Caco-2 (cell line): ENCODE measurements at regions not wholly inside any gene's neighbourhood (a gene's known extent, or its start where the extent isn't known, plus 50 kb on each side); places are given as distances from the start of the nearest gene placed in this dataset.

Source experiments
- BruUV-seq: library from RNA; stranded (reverse); fragments of 400-500 nt; replicated peaks from 2 replicates; lab custom pipeline; 2021; lab: Mats Ljungman, UMichigan
- CTCF ChIA-PET: fragments of 300-600 bp; sonication (Branson Sonifier 250); formaldehyde crosslinking; loops from one replicate; lab custom pipeline; 2022; ENCODE audit warnings: antibody characterized with exemption; lab: Charles Lee
- POLR2A ChIA-PET: fragments of 300-600 bp; sonication (Branson Sonifier 250); formaldehyde crosslinking; loops from one replicate; lab custom pipeline; 2022; ENCODE audit warnings: antibody characterized with exemption; lab: Charles Lee
- DNase-seq, 2 experiments: peaks; one replicate each; pipeline versions ENCODE4 v3.0.0 to v3.0.0-alpha.2; 2020 to 2022
- H3K27me3 ChIP-seq: replicated peaks from 2 replicates; pipeline ENCODE4 v1.6.0; 2011; ENCODE audit warnings: low read length; ENCODE audit not compliant: control insufficient read depth, insufficient read depth
- H3K36me3 ChIP-seq: 2 replicates; pipeline ENCODE4 v1.5.1; 2011; ENCODE audit warnings: low read length; ENCODE audit not compliant: control insufficient read depth, insufficient read depth
- H3K4me1 ChIP-seq: fragments of 250-450 bp; sonication (Bioruptor Pico); 2 replicates; pipeline ENCODE4 v1.5.1; 2020; ENCODE audit warnings: mild to moderate bottlenecking
- H3K4me3 ChIP-seq: 2 replicates; pipeline ENCODE4 v1.5.1; 2011; ENCODE audit warnings: low read depth, mild to moderate bottlenecking, control low read depth, low read length
- H3K9me3 ChIP-seq: fragments of 250-450 bp; sonication (Bioruptor Pico); 2 replicates; pipeline ENCODE4 v1.5.1; 2020; ENCODE audit warnings: mild to moderate bottlenecking, moderate library complexity
- H3K27ac Mint-ChIP-seq: one replicate; pipeline ENCODE4 v1.8.0; 2022; ENCODE audit warnings: mixed read lengths; ENCODE audit not compliant: unreplicated experiment
- H3K27me3 Mint-ChIP-seq: one replicate; pipeline ENCODE4 v1.8.0; 2022; ENCODE audit warnings: mixed read lengths; ENCODE audit not compliant: insufficient read depth, unreplicated experiment
- H3K36me3 Mint-ChIP-seq: one replicate; pipeline ENCODE4 v1.8.0; 2022; ENCODE audit warnings: mild to moderate bottlenecking, mixed read lengths; ENCODE audit not compliant: insufficient read depth, unreplicated experiment
- H3K4me1 Mint-ChIP-seq: one replicate; pipeline ENCODE4 v1.8.0; 2022; ENCODE audit warnings: low read depth, mixed read lengths; ENCODE audit not compliant: unreplicated experiment
- H3K4me3 Mint-ChIP-seq: one replicate; pipeline ENCODE4 v1.8.0; 2022; ENCODE audit warnings: mild to moderate bottlenecking, moderate library complexity, mixed read lengths; ENCODE audit not compliant: unreplicated experiment
- H3K9me3 Mint-ChIP-seq: one replicate; pipeline ENCODE4 v1.8.0; 2022; ENCODE audit warnings: mixed read lengths; ENCODE audit not compliant: unreplicated experiment
- intact Hi-C: fragments of 100-400 bp; cut with micrococcal nuclease; formaldehyde crosslinking; loops from one replicate; pipeline ENCODE4 v1.10.0; 2022; ENCODE audit not compliant: unreplicated experiment
- TF ChIP-seq, protein P1 (sequence below), 2 experiments: fragments of 200-600 bp in 1 of 2; IDR thresholded peaks; 1 replicate in 1 of 2; 2 replicates in 1 of 2; pipeline versions ENCODE4 v1.5.1 to v1.8.0; 2011 to 2022; ENCODE audit warnings: antibody characterized with exemption in 1 of 2, control low read depth in 1 of 2, inconsistent platforms in 1 of 2, low read depth in 1 of 2, low read length in 1 of 2, mild to moderate bottlenecking in 1 of 2, moderate library complexity in 1 of 2; ENCODE audit not compliant: insufficient read depth in 1 of 2, severe bottlenecking in 1 of 2, unreplicated experiment in 1 of 2

DNA sequence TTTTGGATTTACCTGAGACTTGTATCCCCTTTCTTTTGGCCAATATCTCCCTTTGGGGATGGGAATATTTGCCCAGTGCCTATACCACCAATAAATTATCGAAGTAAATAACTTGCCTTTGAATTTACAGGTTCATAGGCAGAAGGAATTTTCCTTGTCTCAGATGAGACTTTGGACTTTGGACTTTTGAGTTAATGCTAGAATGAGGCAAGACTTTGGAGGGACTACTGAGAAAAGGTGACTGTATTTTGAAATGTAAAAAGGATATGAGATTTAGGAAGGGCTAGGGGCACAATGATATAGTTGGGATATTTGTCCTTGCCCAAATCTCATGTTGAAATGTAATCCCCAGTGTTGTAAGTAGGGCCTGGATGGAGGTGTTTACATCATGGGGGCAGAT is 384.5 kb upstream of the GHITM start:
- Mint-ChIP-seq H3K4me1 (no peaks in the 10 kb centered on the region), H3K9me3 (peaks cover 51% of the 10 kb centered on the region), H3K36me3 (no peaks in the 10 kb centered on the region), H3K27ac (no peak overlapping the region), H3K4me3 (no peak overlapping the region), H3K27me3 (no peaks in the 10 kb centered on the region)
- no peaks in the 10 kb centered on the region for H3K27me3 ChIP-seq
- TF ChIP-seq, protein P1, sequence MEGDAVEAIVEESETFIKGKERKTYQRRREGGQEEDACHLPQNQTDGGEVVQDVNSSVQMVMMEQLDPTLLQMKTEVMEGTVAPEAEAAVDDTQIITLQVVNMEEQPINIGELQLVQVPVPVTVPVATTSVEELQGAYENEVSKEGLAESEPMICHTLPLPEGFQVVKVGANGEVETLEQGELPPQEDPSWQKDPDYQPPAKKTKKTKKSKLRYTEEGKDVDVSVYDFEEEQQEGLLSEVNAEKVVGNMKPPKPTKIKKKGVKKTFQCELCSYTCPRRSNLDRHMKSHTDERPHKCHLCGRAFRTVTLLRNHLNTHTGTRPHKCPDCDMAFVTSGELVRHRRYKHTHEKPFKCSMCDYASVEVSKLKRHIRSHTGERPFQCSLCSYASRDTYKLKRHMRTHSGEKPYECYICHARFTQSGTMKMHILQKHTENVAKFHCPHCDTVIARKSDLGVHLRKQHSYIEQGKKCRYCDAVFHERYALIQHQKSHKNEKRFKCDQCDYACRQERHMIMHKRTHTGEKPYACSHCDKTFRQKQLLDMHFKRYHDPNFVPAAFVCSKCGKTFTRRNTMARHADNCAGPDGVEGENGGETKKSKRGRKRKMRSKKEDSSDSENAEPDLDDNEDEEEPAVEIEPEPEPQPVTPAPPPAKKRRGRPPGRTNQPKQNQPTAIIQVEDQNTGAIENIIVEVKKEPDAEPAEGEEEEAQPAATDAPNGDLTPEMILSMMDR (IDR thresholded peaks at IDR 0.05; ENCODE audit: insufficient read depth in 1 of 2, low read depth in 1 of 2, low read length in 1 of 2, severe bottlenecking in 1 of 2, unreplicated experiment in 1 of 2): no peak
- H3K36me3 ChIP-seq: no peaks in the 10 kb centered on the region
- intact Hi-C loops: no loop called here
- ChIA-PET POLR2A (no interaction called here), CTCF (no interaction called here)
- no peak for DNase-seq
- no TSS peak for BruUV-seq
- H3K4me3 ChIP-seq: no peak overlapping the region
- no peaks in the 10 kb centered on the region for H3K4me1 ChIP-seq
- H3K9me3 ChIP-seq: peaks cover 4% of the 10 kb centered on the region

DNA sequence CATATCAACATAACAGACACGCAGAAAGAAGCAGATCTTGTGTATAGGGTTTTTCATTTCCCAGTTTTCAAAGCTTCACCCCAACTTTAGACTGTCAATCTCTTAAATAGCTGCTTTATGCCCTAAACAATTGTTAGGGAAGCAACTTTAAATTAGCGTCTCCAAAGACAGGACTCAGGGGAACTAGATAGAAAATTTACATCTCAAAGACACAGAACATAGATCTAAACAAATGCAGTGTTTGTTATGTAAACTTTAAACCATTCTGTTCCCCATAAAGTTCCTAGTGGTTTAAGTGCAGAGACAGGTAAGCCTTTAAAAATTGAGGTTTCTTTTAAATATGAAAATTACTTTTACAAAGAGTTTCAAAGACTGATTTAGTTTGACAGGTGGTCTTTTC is 379.2 kb upstream of the GHITM start:
- POLR2A ChIA-PET: no interaction called here
- Mint-ChIP-seq H3K27me3 (no peaks in the 10 kb centered on the region), H3K9me3 (peaks cover 15% of the 10 kb centered on the region), H3K36me3 (no peaks in the 10 kb centered on the region), H3K4me3 (no peak overlapping the region), H3K4me1 (no peaks in the 10 kb centered on the region), H3K27ac (no peak overlapping the region)
- Histone ChIP-seq H3K4me1 (no peaks in the 10 kb centered on the region), H3K27me3 (no peaks in the 10 kb centered on the region), H3K9me3 (no peaks in the 10 kb centered on the region), H3K4me3 (no peak overlapping the region), H3K36me3 (no peaks in the 10 kb centered on the region)
- intact Hi-C loops: no loop called here
- CTCF ChIA-PET: no interaction called here
- DNase-seq: no peak
- no TSS peak for BruUV-seq
- TF ChIP-seq, protein P1 (IDR thresholded peaks at IDR 0.05; ENCODE audit: insufficient read depth in 1 of 2, low read depth in 1 of 2, low read length in 1 of 2, severe bottlenecking in 1 of 2, unreplicated experiment in 1 of 2): no peak

GRCh38 chr10:83764666-83765065 is 374.6 kb upstream of the GHITM start:
- no peak overlapping the region for H3K27ac Mint-ChIP-seq
- no peaks in the 10 kb centered on the region for H3K27me3 ChIP-seq
- no peaks in the 10 kb centered on the region for H3K9me3 ChIP-seq
- H3K9me3 Mint-ChIP-seq: no peaks in the 10 kb centered on the region
- BruUV-seq: no TSS peak
- DNase-seq: no peak
- H3K4me1 Mint-ChIP-seq: no peaks in the 10 kb centered on the region
- H3K4me3 Mint-ChIP-seq: no peak overlapping the region
- CTCF ChIA-PET: no interaction called here
- H3K36me3 ChIP-seq: no peaks in the 10 kb centered on the region
- no peaks in the 10 kb centered on the region for H3K36me3 Mint-ChIP-seq
- POLR2A ChIA-PET: no interaction called here
- TF ChIP-seq, protein P1 (IDR thresholded peaks at IDR 0.05; ENCODE audit: insufficient read depth in 1 of 2, low read depth in 1 of 2, low read length in 1 of 2, severe bottlenecking in 1 of 2, unreplicated experiment in 1 of 2): no peak
- intact Hi-C loops: no loop called here
- no peaks in the 10 kb centered on the region for H3K27me3 Mint-ChIP-seq
- no peak overlapping the region for H3K4me3 ChIP-seq
- H3K4me1 ChIP-seq: no peaks in the 10 kb centered on the region
